NCI-H2107 (cell line): ENCODE measurements at regions not wholly inside any gene's neighbourhood (a gene's known extent, or its start where the extent isn't known, plus 50 kb on each side); places are given as distances from the start of the nearest gene placed in this dataset.
"Not testable (repeated sequence)": the region's sequence is repeated elsewhere in the genome, so short reads cannot be mapped to it uniquely, and the experiment has no call there.

ENCODE experiments used
- DNase-seq: peaks from one replicate; lab custom pipeline; 2025; lab: John Stamatoyannopoulos, UW

DNA sequence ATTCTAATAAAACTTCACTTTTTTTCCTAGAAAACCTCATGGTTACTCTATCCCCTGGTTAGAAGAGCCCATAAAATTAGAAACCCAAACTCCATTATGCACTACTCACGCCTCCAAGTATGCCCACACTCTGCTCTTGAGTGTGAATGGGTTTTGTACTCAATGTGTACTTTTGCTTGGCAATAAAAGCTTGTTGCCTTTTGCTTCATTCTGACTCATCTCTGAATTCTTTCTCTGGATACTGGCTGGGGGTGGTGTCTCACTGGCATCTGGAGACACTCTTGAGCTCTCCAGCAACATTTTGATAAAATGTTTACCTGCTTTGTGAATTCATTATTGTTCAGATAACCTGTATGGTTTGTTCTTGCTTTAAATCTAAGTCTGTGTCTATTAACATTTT is 963.3 kb downstream of the TRAM1L1 start:
- DNase-seq: no peak

DNA sequence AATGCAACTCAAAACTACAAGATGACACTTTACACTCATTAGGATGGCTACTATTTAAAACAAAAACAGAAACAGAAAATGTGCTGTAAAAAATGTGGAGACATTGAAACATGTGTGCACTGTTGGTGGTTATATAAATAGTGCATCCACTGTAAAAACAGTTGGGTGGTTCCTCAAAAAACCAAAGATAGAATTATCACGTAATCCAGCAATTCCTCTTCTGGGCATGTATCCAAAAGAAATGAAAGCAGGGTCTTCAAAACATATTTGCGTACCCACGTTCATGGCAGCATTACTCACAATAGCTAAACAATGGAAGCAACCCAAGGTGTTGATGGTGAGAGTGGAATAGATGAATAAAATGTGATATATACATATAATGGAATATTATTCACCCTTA is 967.2 kb downstream of the TRAM1L1 start:
- DNase-seq: no peak

DNA sequence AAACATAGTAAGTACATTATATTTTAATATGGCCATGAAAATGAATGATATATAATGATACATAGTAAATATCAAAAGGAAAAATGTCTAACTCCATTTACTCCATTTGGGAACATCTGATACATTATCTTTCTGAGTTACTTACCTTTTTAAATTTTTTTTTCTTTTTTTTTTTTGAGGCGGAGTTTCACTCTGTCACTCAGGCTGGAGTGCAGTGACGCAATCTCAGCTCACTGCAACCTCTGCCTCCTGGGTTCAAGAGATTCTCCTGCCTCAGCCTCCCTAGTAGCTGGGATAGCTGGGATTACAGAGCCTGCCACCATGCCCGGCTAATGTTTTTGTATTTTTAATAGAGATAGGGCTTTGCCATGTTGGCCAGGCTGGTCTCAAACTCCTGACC is 972.5 kb downstream of the TRAM1L1 start:
- DNase-seq: not testable (repeated sequence)

DNA sequence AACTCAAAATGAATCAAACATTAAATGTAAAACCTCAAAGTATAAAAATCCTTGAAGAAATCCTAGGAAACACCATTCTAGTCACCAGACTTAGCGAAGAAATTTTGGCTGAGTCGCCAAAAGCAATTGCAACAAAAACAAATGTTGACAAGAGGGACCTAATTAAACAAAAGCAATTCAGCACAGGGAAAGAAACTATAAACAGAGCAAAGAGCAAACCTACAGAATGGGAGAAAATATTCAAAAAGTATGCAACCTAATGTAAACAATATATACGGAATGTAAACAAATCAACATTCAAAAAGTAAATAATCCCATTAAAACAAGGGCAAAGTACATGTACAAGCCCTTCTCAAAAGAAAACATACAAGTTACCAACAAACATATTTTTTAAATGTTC is 974.7 kb downstream of the TRAM1L1 start:
- DNase-seq: no peak

DNA sequence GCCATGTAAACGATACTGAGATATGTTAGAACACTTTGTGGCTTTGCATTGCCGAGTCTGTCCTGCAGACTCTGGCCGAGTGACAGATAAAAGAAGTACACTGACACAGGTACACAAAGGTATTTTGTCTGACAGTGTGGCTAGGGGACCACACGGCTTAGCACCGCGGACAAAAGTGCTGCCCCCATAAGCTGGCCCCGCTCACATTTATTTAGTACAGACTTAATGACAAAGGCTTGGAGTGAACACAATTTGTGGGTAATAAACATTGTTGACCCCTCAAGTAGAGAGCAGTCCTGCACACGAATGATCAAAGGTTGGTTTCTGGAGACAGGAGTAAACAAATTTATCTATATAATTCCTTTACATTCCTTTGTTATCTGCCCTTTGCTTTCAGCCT is 976.8 kb downstream of the TRAM1L1 start:
- no peak for DNase-seq

DNA sequence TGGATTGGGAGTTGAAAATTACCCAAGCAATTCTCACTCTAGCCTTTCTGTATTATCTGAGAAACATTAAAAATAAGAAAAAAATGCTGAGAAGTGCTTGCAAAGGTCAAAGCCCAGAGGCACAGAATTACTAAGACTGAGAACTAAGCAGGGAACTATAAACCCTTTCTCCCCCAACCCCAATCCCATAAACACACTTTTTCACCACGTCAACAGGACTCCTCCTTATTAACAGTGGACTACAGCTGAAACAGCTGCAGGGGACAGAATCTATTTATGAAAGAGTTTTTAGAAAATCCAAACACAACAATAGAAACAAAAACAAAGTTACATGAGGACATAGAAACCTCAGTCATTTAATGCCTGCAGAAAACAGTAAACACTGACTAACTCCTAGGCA is 984.1 kb downstream of the TRAM1L1 start:
- no peak for DNase-seq

DNA sequence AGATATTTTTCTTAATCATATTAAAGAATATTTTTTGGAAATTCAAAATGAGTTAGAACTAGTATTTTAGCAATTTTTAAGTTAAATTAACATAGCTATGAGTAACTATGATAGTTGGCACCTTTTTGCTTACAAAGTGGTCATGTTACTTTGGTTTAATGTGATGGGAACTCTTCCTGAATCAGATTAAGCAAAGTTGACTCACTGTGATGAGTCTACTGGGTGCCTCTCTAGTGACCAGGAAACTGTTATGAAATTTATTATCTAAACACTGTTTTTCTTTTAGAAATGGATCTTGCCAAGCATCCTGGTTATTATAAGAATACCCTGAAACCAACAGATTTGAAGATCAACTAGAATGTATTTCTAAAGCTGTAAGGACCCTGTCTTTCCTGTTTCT is 985.8 kb downstream of the TRAM1L1 start:
- DNase-seq: no peak

DNA sequence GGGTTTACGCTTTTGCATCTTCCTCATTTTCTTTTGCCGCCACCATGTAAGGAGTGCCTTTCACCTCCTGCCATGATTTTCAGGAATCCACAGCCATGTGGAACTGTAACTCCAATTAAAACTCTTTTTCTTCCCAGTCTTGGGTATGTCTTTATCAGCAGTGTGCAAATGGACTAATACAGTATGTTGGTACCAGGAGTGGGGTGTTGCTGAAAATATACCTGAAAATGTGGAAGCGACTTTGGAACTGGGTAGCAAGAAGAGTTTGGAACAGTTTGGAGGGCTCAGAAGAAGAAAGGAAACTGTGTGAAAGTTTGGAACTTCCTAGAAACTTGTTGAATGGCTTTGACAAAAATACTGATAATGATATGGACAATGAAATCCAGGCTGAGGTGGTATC is 983.9 kb upstream of the NDST4 start:
- not testable (repeated sequence) for DNase-seq

DNA sequence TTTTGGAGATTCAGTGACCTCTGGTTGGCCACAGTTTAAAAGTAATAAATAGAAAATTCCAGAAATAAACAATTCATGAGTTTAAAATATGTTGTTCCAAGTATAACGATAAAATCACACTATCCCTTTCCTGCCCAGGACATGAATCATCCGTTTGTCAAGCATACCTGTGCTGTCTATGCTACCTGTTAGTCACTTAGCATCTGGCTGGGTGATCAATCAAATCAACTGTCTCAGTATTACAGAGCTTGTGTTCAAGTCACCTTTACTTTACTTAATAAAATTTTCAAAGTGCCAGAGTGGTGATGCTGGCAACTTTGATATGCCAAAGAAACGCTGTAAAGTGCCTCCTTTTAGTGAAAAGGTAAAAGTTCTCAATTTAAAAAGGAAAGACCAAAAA is 979.5 kb upstream of the NDST4 start:
- no peak for DNase-seq

DNA sequence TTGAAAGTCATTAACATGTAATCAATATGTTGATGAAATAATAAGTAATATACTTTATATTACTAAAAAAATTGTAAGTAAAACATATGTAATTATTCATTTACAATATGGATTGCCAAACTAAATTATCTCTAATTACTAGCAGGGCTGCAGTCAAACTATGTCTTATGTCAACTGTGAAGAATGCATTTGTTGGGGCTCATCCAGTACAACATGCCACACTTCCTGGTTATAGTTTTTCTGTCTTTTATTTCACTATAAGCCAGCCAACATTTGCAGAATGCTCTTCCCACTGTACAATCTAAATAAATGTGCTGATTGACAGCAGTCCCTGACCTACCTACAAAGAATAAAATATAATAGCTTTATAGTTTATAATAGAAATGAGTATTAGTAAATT is 975.4 kb upstream of the NDST4 start:
- no peak for DNase-seq

DNA sequence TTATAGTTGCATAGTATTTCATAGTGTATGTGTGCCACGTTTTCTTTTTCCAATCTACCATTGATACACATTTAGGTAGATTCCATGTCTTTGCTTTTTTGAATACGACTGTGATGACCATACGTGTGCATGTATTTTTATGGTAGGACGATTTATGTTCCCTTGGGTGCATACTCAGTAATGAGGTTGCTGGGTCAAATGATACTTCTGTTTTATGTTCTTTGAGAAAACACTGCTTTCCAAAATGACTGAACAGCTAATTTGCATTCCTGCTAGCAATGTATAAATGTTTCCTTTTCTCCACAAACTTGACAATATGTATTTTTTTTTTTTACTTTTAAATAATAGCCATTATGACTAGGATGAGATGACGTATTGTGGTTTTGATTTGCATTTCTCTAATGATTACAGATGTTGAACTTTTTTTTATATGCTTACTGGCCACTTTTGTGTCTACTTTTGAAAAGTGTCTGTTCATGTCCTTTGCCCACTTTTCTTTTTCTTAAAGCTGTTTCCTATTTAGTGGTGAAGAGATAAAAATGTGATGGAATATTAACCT is 969.5 kb upstream of the NDST4 start:
- no peak for DNase-seq

DNA sequence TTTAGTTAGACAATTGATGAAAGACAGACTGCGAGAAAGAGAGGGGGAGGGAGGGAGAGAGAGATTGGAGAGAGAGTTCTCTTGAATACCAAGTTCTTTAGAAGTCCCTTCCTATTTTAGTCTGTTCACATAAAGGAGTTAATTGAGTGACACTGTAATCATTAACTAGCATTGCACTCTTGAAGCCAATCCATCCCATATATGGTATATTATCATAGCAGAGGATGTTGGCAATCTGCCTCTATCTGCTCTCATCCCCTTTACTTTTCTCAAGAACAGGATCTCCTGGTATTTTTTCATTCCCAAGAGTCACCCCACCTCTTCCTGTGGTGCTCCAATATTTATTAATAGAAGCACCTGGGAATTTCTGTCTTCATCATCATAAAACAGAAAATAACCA is 959.6 kb upstream of the NDST4 start:
- no peak for DNase-seq

DNA sequence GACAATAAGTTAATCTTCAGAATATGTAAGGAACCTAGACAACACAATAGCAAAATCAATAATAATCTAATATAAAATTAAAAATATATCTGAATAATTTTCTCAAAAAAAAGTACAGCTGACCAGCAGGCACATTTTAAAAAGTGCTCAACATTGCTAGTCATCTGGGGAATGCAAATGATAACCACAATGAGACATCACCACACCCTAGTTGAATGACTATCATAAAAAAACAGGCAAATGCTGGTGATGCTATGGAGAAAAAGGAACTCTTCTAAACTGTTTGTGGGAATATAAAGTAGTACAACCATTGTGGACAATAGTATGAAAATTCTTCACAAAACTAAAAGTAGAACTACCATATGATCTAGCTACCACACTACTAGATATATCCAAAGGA is 956.9 kb upstream of the NDST4 start:
- DNase-seq: no peak

DNA sequence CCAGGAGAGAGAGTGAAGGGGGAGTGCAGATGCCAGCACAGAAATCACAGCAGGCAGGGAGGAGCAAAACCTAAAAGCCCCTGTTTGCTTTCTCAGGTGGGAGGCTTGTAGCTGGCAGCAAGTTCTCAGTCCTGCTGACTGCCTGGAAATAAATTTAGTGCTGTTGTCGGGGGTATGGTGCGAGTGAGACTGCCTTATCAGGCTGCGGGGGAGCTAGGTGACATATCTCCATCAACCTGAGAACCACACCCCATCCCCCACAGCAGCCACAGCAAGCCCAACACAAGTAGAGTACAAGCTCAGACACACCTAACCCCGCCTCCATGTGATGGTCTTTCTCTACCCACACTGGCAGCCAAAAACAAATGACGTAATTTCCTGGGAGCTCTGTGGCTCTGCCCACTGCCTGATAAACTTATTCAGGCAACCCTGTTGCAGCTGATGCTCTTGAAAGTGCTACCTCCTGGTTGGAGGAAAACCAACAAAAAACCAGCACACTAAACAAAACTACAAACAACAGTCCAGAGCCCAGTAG is 953.4 kb upstream of the NDST4 start:
- DNase-seq: no peak

DNA sequence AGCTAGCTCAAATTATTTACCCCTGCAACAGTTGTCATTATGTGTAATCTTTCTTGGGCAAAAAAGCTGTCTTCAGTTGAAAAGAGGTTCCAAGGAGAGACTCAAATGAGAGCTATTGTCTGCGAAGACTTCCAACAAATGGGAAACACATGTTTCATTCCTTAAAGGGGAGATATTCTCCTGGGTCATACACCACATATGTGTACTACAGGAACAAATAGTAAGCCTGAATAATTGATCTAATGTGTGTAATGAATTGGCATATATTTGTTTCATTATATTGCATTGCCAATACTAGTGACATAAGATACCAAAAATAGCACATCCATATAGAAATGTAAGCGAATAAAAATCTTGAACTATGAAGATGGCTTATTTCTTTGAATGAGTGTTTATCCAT is 950.9 kb upstream of the NDST4 start:
- DNase-seq: no peak

DNA sequence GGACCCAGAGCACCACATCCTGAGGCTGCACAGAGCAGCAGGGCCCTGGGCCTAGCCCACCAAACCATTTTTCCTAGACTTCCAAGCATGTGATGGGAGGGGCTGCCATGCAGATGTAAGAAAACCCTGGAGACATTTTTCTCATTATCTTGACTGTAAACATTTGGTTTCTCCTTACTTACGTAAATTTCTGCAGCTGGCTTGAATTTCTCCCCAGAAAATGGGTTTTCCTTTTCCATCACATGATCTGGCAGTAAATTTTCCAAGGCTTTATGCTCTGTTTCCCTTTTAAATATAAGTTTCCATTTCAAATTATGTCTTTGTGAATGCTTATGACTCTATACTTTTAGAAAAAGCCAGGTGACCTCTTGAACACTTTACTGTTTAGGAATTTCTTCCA is 945.9 kb upstream of the NDST4 start:
- no peak for DNase-seq

DNA sequence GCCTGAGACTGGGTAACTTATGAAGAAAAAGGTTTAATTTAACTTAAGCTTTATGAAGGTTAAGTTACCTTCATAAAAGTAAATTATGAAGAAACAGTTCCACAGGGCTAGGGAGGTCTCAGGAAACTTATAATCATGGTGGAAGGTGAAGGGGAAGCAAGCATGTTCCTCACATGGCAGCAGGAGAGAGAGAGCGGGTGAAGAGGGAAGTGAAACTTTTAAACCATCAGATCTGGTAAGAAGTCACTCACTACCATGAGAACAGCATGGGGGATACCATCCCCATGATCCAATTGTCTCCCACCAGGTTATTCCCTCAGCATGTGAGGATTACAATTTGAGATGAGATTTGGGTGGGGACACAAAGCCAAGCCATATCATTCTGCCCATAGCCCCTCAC is 944.7 kb upstream of the NDST4 start:
- DNase-seq: no peak

DNA sequence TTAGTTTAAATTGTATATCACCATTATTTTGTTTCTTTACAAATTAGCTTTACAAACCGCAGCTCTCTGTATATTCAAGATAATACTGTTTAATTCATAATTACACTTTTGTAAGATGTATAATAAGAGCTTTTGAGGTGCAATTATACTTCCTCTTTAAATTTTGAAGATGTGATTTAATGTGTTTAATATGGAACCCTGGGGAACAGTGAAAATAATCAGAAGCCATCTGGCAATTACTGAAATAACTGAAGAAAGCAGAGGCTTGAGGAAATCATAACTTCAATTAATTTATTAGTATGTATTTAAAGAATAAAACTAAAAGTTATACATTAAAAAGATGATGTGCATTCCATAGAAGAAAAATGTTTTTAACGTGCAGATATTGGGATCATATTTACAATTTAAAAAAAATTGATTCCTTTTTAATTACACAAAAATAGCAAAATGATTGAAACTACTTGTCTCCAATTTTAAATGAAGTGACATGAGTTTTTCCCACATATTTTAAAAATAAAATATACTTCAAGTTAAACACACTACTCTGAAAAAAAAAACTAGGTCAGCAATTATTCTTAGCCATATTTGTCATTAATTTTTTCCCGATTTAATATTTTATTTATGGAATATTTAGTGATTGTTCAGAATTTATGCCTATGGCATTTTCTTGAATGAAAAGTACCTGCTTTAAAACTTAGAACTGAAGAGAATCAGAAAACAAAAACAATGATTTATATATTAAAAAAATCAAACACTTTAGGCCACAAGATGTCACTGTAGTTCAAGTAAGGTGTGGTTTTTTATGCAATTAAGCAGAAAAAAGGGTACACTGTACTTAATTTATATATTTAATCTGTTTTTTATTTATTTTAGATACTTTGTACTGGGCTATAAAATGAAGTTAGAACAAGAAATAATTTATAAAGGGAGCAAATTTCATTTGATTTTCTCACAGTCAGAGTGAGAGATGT is 942.7 kb upstream of the NDST4 start:
- no peak for DNase-seq

DNA sequence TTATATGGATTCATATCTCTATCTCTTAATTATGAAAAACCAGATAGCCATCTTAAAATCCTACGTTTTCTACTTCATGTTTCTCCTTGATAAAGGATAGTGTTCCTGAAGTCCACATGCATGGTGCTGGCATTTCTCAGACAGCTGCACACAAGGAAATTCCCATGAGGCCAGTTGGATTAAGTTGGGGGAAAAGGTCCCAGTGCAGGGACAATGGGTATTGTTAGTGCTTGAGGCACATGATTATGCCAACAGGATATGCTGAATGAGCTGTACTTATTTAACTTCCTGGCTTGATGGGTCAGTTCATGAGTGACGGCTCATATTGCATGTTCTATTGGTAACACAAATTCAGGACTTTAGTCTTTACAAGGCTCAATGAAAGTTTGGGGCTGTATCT is 913.9 kb upstream of the NDST4 start:
- DNase-seq: no peak

DNA sequence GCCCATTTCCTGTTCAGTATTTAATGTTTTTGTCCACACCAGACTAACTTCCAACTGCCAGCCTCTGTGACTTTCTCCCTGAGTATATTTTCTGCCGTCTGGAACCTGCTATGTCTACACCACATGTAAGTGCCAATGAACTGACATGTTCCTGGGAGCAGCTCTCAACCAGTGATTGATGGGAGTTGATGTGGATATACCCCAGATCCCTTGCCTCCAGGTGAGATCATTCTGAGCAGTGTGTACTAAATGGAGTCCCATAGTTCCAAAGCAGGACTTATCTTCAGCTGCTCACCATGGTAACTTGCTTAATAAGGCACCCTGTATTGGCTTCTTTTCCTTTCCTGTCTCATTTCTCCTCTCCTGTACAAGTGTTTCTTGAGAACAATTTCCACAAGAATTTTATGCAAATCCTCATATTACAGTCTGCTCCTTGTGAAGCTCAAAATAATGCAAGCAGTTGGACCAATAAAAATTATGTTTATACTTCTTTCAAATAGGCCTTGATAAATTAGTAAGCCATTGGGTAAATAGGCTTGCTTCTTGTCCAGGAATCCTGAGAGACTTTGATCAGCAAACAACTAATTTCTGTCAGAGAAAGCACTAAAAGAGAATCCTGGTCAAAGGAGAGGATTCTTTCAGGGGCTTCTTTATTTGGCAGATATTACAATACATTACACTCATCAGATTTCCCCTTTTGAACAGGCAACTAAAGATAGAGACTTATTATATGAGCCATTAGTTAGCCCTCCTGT is 911.7 kb upstream of the NDST4 start:
- no peak for DNase-seq

DNA sequence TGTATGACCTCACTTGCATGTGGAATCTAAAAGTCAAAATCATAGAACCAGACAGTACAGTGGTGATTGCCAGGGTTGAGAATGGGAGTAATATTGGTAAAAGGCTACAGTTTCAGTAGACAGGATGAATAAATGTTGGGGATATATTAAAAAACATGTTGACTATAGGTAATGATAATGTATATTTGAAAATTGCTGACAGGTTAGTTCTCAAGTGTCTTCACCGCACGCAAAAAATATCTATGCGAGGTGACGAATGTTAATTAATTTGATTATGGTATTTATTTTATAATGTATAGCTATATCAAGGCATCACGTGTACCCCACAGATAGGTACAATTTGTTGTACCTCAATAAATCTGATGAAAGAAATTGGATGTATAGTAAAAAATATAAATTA is 909.6 kb upstream of the NDST4 start:
- no peak for DNase-seq

DNA sequence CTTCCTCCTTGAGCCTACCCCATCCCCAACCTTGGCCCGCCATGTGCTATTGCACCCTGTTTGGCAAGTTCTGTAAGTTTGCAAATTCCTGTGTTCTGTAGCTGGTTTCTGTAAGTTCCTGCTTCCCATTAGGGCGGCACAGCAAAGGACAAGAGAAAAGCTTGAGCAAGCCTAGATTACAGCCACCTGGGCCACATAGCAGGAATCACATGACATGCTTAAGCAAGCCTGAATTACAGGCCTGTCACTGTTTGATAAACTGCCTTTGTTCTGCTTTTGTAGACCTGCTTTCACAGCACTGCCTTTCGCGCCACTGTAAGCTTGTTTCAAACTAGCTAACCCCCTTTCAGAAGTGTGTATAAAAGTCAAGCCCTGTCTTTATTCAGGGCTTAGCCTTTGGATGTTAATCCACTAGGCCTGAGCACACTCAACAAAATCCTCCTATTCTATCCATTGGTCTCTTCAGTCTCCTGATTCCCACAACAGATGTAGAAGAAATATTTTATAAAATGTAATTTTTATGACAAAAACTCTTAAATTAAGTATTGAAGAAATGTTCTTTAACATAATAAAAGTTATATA is 906.8 kb upstream of the NDST4 start:
- no peak for DNase-seq
